ENCODE measurements at regions not wholly inside any gene's neighbourhood (a gene's known extent, or its start where the extent isn't known, plus 50 kb on each side); places are given as distances from the start of the nearest gene placed in this dataset.

DNA sequence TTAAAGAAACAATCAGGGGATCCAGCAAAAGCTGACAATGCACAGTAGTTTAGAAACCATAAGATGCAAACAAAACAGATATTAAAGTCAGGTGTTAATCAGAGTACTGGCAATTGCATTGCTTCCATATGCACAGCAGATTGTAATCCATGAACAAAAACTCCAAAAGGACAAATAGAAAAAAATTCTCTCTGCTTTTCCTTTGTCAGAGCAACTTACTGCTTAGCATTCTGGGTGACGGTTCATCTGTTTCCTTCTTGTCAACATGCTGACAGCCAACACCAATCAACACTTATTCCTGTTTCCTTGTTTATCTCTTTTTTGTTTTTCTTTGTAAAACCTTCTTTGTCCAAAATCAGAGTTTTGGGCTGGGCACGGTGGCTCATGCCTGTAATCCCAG is 473.1 kb downstream of the XIRP2 start:
- no peak for TF ChIP-seq GLIS3 (CRISPR knock-in tag; IDR thresholded peaks at IDR 0.05)
- no peak for TF ChIP-seq OSR1 (CRISPR knock-in tag; IDR thresholded peaks at IDR 0.05)
- TF ChIP-seq ISL1 (CRISPR knock-in tag; IDR thresholded peaks at IDR 0.05): no peak

Data from SK-N-SH treated with all-trans-retinoic acid at 6 μM for 48 hours (cell line).